Esophagus squamous epithelium (tissue), 4 donors: ENCODE measurements at regions not wholly inside any gene's neighbourhood (a gene's known extent, or its start where the extent isn't known, plus 50 kb on each side); places are given as distances from the start of the nearest gene placed in this dataset.

Source experiments
- POLR2A ChIP-seq, 4 donors: fragments of 450-650 bp; IDR thresholded peaks; one replicate each; pipeline ENCODE4 v1.6.1; 2017; ENCODE audit warnings: antibody characterized with exemption in 4 of 4, mild to moderate bottlenecking in 4 of 4, moderate library complexity in 3 of 4
- TF ChIP-seq, protein P1 (sequence below), 6 experiments: fragments of 450-650 bp in 4 of 6; fragments of 200-600 bp in 2 of 6; sonication (generic) in 2 of 6; IDR thresholded peaks; one replicate each; pipeline ENCODE4 v1.5.1; 2016 to 2019; ENCODE audit warnings: antibody characterized with exemption in 6 of 6, mild to moderate bottlenecking in 4 of 6, moderate library complexity in 4 of 6

DNA sequence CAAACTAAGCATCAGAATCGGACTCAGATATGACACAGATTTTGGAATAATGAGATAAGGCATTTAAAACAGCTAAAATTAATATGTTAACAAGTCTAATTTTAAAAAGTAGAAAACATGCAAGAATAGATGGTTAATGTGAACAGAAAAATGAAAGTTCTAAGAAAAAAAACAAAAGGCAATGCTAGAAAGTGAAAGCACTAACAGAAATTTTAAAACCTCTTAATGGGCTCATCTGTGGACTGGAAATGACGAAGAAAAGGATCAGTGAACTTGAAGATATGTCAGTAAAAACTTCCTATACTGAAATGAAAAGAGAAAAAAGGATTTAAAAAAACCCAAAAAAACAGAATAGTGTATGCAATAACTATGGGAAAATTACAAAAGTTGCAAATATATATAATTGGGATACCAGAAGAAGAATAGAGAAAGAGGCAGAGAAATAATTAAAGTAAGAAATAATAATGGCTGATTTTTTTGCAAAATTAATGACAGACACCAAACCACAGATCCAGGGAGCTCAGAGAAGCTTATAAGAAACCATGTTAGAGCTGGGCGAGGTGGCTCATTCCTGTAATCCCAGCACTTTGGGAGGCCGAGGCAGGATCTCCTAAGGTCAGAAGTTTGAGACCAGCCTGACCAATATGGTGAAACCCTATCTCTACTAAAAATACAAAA is 61.7 kb upstream of the KIF13A start:
- TF ChIP-seq, protein P1, sequence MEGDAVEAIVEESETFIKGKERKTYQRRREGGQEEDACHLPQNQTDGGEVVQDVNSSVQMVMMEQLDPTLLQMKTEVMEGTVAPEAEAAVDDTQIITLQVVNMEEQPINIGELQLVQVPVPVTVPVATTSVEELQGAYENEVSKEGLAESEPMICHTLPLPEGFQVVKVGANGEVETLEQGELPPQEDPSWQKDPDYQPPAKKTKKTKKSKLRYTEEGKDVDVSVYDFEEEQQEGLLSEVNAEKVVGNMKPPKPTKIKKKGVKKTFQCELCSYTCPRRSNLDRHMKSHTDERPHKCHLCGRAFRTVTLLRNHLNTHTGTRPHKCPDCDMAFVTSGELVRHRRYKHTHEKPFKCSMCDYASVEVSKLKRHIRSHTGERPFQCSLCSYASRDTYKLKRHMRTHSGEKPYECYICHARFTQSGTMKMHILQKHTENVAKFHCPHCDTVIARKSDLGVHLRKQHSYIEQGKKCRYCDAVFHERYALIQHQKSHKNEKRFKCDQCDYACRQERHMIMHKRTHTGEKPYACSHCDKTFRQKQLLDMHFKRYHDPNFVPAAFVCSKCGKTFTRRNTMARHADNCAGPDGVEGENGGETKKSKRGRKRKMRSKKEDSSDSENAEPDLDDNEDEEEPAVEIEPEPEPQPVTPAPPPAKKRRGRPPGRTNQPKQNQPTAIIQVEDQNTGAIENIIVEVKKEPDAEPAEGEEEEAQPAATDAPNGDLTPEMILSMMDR (IDR thresholded peaks at IDR 0.05) = no peak
- TF ChIP-seq POLR2A (IDR thresholded peaks at IDR 0.05) = no peak
